ENCODE measurements at regions not wholly inside any gene's neighbourhood (a gene's known extent, or its start where the extent isn't known, plus 50 kb on each side); places are given as distances from the start of the nearest gene placed in this dataset.

DNA sequence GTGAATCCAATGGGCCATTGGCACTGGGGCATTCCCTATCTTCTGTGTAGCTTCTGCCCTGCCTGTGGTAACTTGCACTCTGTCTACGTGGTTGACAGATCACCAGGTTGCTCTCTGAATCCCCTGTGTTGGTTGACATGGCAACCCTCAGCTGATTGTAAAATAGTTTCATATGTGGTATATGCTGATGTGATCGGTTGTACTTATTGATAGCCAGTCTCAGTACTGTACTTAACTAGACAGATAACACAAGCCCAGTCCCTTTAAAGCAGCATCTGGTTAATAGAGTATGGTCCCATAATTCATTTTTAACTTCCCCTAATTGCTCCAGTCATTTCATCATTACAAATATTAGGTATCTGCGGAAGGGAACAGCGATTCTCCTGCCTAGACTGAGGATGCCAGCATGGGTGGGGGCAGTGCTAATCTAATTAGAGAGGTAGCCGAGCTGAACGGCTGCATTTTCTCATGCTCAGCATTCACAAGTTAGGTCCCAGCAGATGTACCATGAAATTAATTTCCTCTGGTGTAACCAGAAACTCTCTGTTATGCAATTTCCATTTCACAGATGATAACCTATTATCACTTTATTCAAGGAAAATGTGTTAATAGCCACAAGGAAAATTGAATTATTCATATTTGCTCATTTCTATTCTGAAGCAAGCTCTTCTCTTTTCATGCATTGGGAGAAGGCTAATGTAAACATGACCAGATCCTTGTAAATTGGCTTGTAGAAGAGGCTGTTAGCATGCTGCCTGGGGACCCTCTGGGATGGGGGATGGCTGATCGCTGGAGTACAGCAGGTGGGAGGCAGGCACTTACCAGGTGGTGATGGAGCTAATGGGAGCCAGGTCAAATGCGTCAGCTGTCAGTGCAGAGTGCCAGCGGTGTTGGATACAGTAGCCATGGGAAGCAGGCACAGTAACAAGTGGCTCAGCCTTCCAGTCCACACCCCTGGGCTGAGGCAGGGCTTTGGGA lies 608.3 kb downstream of the GALR1 start:
- DNase-seq (ENCODE audit: low read depth), result no peak

- no peak for DNase-seq (ENCODE audit: low read depth)
Measured at GRCh38 chr18:77859634-77860033, 610.0 kb downstream of the GALR1 start.

GRCh38 chr18:77862066-77862757 lies 612.6 kb downstream of the GALR1 start:
- no peak for DNase-seq (ENCODE audit: low read depth)

DNA sequence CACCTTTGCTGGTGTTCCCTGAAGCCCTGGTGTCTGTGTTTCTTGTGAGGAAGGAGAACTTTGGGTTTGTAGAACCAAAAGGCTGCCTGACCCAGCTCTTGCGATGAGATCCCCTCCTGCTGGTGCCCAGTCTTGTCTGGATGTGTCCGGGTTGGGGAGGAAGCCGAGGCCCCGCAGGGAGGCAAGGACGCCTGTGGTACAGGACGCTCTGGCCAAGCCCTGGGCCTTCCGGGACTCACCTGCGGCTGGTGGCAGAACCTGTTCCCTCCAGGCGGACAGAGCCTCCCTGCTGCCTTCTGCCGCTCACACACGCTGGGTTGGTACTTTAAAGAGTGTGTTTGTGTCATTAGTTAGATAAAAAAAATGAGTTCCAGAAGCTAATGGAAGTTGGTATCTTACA lies 616.2 kb downstream of the GALR1 start:
- DNase-seq (ENCODE audit: low read depth), result no peak

DNA sequence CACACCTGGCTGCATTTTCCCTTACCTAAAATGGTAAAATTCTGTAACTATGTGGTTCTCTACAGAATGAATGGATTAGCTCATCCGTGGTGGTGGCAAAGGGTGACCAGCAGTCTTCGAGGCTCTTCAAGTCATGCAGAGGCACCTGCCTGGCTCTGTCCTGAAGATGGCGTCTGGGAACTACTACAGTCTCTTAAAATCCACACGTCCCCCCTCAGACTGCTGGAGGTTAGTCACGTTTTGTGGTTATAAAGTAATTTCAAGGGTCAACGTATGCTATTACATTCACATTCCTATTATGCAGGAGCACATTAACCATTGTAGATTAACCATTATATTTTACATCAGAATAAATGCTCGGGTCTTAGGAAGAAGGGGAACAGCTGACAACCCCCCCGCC lies 616.7 kb downstream of the GALR1 start:
- no peak for DNase-seq (ENCODE audit: low read depth)

DNA sequence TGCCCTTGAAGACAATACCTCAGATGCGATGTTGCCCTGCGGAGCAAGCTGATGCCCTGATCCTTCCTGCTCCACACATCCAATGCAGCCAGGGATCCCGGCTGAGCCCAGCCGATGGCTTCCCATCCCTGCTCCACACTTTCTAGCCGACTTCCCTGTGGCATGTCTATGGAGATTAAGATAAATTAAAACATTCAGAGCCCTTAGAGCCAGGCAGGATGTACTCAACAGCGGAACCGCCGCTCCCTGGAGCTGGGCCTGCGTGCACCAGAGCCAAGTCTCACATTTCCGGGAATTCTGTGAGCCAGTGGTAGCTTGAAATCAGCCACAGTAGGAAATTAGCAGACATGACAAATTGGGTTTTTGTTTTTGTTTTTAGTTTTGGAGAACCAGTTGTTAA lies 620.6 kb downstream of the GALR1 start:
- DNase-seq (ENCODE audit: low read depth), result no peak

GRCh38 chr18:77870894-77871293 lies 621.2 kb downstream of the GALR1 start:
- no peak for DNase-seq (ENCODE audit: low read depth)

DNA sequence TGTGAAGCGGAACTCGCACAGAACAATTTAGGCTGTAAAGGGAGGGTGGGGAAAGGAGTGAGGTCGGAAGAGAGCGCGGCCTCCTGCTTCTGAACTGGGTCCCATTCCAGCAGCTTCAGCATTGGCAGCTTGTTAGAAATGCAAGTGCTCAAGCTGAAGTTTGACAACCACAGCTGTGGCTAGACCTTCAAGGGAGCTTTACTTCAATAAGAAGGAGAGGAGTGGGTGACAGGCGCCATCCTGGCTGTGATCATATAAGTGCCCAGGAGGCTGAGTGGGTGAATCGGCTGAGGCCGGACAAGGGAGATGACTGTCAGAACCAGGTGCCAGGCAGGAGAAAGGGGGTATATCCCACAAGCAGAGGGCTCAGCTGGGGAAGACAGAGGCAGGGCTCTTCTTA lies 622.5 kb downstream of the GALR1 start:
- no peak for DNase-seq (ENCODE audit: low read depth)

DNA sequence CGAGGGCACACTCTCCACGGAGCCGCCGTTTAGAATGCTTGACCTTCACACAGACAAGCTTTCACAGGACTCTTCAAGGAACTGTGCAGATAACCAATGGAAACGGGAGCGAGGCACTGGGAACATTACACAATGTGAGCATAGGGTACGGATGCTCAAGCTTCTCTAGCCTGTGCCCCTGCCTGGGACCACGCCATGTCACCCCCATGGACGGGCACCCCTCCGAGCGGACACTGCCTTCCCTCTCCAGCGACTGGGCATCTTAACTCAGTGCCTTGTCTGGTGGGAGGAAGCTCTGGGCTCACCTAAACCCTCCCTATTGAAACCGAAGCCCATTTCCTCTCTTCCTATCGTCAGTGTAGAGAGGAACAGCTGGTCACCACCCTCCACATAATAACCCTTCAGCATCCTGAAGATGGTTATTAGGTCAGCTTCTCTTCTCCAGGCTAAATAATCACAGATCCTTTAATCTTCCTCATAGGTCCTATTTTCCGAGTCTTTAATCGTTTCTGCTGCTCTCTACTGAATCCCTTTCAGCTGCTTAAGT lies 626.7 kb downstream of the GALR1 start:
- no peak for DNase-seq (ENCODE audit: low read depth)

- DNase-seq (ENCODE audit: low read depth), result no peak
Measured at GRCh38 chr18:77879829-77880228, 630.2 kb downstream of the GALR1 start.

GRCh38 chr18:77884454-77884853 lies 634.8 kb downstream of the GALR1 start:
- no peak for DNase-seq (ENCODE audit: low read depth)

DNA sequence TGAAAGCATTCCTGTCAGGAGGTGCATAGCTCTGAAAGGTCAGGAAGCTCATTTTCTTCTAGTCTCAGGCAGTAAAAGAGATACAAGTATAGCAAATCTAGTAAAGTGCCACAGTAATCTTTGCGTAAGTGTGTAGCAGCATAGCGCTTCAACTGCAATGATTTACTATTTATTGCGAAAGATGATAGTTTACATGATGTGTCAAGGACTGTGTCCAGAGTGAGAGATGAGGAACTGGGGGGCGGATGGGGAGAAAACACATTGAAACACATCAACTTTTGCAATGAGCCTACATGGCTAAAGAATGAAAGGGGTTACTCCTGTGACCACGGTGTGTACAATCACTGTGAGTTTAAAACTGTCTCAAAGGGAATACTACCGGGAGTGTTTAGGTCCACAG lies 644.4 kb downstream of the GALR1 start:
- no peak for DNase-seq (ENCODE audit: low read depth)

- DNase-seq (ENCODE audit: low read depth), result no peak
Measured at GRCh38 chr18:77895250-77895649, 645.6 kb downstream of the GALR1 start.

DNA sequence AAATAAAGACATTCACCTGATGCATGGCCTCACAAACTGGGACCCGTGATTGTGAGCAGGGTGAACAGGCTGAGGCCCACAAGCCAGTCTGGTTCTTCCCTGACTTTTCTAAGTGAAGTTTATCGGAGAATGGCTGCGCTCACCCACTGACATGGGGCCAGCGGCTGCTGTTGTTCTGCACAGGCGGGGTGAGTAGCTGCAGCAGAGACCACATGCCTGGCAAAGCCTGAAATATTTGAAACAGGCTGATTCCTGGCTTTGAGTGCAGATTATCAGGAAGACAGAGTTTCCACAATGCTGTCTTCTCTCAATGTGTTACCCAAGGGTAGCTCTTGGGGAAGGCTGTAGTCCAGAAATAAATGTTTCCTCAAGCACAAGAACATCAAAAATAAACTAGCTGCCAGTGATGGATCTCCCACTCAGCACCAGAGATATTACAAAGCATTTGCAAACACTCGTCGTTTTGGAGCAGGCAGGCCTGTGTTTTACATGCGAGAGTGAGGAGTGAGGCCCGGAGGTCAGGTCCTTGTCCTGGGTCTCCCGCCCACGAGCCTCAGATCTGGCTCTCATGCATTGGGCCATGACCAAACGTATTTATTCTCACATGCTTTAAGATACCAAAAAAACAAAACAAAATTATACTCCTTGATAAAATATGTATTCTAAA lies 647.1 kb downstream of the GALR1 start:
- DNase-seq (ENCODE audit: low read depth), result no peak

DNA sequence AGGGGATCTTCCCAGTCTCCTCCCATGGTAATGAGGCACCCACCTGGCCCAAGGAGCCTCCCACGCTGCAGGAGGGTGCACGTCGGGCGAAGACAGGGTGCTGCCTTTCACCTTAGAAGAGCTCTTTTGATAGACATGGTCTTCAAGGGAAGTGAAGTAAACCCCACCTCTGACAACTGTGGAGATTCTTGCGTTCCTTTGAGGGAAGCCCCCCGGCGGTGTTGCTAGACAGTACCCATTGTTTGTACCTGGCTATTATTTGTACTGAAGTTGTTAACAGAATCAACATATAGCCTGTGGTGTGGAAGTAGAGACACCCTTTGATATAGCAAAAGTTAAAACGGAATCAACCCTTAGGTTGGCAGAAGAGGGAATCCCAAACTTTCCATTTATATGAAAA lies 648.0 kb downstream of the GALR1 start:
- DNase-seq (ENCODE audit: low read depth), result no peak

DNA sequence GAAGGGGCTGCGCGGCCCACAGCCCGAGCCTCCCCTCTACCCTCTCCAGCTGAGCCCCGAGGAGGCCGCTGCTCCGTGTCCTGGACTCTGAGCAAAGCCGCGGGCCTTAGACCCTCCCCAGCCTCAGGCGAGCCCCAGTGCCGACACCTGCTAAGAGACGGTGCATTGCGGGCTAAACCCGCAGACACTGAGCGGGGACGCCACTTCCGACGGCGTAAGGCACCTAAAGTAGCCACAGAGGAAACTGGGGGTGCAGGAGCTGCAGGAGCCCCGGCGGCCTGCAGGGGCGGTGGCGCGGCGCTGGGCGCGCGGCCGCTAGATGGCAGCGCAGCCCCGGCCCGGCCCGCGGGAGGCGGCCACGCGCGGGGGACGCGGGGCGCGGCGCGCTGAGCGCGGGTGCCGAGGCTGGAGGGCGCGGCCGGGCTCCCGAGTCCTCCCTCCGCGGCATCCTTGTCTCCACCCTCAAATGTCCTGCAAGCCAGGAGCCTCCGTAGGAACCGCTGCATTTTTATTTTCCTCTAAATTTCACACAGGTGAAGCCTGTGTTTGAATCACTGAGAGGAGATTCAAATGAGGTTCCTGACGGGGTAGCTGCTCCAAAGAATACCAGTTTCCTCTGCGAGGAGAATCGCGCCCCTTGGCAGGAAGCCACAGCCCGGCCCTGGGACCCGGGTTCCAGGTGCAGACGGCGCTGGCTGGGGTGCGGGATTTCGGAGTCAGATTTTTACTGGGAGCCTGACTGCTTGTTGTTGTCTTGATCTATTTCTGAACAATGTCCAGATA lies 650.5 kb downstream of the GALR1 start:
- DNase-seq (ENCODE audit: low read depth), result peak; percentile 26

DNA sequence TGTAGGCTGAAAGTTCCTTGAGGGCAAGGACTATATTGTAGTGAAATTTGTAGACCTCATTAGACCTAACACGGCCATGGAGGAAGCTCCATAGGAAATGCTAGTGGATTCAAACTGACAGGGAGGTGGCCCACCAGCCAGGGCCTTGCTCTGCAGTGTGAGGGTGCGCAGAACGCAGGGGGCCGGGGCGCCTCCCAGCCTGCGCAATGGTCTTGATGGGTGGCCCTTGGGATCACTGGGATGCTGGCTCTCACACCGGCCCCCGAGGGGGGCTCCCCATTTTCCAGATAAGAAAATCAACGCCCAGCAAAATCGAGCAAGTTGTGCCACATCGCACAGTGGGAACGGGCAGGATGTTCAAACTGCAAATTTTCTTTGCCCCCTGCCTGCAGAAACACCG lies 655.4 kb downstream of the GALR1 start:
- DNase-seq (ENCODE audit: low read depth), result no peak

GRCh38 chr18:77905449-77906055 lies 655.9 kb downstream of the GALR1 start:
- no peak for DNase-seq (ENCODE audit: low read depth)

DNA sequence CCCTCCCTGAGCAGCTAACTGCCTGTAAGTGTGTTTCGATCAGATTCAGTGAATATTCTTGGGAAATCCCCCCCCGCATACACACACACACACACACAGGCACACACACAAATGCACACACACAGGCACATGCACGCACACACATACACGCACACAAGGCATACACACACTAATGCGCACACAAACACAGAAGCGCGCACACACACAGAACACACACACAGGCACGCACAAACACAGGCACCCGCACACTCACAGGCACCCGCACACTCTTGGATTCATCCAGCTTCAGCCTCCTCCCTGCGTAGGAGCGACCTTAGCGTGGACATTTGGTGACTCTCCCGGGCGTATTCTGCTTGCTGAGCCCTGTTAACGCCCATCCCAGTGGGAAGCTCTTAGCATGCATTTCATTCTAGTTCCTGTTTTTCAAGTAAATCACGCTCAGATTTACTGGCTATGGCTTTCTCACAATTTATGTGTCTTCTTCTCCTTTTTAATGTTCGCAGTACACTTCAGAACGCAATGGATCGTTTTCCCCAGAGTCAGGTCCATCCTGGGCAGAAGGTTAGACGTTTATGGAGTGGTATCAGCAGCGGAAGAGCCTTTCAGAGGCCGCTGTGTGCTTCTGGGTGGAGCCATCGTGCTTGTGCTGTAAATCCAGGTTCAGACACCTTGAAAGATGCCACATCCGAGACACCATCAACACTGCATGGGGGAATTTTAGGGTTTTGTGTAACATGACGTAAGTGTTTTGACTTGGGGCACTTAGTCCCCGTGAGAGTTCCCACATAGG lies 656.6 kb downstream of the GALR1 start:
- DNase-seq (ENCODE audit: low read depth), result no peak

DNA sequence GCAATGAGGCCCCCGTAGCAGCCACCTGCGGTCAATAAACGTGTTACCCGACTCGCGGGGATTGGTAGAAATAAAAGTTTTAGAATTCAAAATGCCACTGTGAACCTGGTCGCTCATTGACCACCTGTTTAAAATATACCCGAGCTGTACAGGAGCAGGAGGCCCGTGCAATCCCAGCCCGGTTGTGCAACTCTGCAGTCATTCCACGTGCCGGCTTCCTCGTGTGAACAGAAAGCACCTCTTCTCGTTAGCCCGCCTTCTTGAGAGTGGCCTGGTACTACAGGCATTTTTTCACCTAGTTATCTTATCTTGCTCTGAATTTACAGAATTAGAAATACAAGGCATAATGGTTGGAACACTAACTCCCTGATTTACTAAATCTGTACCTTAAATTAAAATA lies 660.7 kb downstream of the GALR1 start:
- no peak for DNase-seq (ENCODE audit: low read depth)
